Neuronal stem cell (in vitro differentiated cells): ENCODE measurements at regions not wholly inside any gene's neighbourhood (a gene's known extent, or its start where the extent isn't known, plus 50 kb on each side); places are given as distances from the start of the nearest gene placed in this dataset.

Experiments used
- DNase-seq: peaks from one replicate; pipeline ENCODE4 v3.0.0-alpha.2; 2013; ENCODE audit warnings: low spot score
- H2AFZ ChIP-seq: one replicate; pipeline ENCODE4 v1.6.1; 2013; ENCODE audit warnings: mild to moderate bottlenecking, low read length, inconsistent platforms
- H2AK5ac ChIP-seq: 2 replicates; pipeline ENCODE4 v1.6.1; 2013; ENCODE audit warnings: low read depth, mild to moderate bottlenecking, inconsistent platforms, low read length, moderate library complexity, mixed read lengths
- H2BK120ac ChIP-seq: 2 replicates; pipeline ENCODE4 v1.6.1; 2013; ENCODE audit warnings: low read depth, mild to moderate bottlenecking, inconsistent platforms, low read length, moderate library complexity, mixed read lengths
- H2BK12ac ChIP-seq: one replicate; pipeline ENCODE4 v1.6.1; 2013; ENCODE audit warnings: low read length, inconsistent platforms
- H2BK15ac ChIP-seq: 2 replicates; pipeline ENCODE4 v1.6.1; 2013; ENCODE audit warnings: mild to moderate bottlenecking, low read length, inconsistent platforms, mixed read lengths
- H2BK5ac ChIP-seq: one replicate; pipeline ENCODE4 v1.6.1; 2013; ENCODE audit warnings: inconsistent platforms, mild to moderate bottlenecking, low read length, moderate library complexity
- H3K14ac ChIP-seq: one replicate; pipeline ENCODE4 v1.6.1; 2013; ENCODE audit warnings: low read length, inconsistent platforms
- H3K18ac ChIP-seq: 2 replicates; pipeline ENCODE4 v1.6.1; 2013; ENCODE audit warnings: low read length, inconsistent platforms
- H3K23ac ChIP-seq: 2 replicates; pipeline ENCODE4 v1.6.1; 2013; ENCODE audit warnings: low read depth, mild to moderate bottlenecking, mixed read lengths, low read length, inconsistent platforms; ENCODE audit not compliant: poor library complexity
- H3K27ac ChIP-seq: replicated peaks from 3 replicates; pipeline ENCODE4 v1.5.1; 2013; ENCODE audit warnings: low read length, inconsistent platforms
- H3K27me3 ChIP-seq, 3 experiments: 2 replicates each; pipeline ENCODE4 v1.6.1; 2013; ENCODE audit warnings: low read length in 3 of 3, mild to moderate bottlenecking in 2 of 3, inconsistent platforms in 1 of 3, low read depth in 1 of 3, mixed read lengths in 1 of 3, moderate library complexity in 1 of 3; ENCODE audit not compliant: control insufficient read depth in 3 of 3, insufficient read depth in 3 of 3
- H3K36me3 ChIP-seq, 2 donors: replicated peaks in 1 of 2; 2 replicates each; pipeline ENCODE4 v1.6.1; 2013; ENCODE audit warnings: low read length in 2 of 2; ENCODE audit not compliant: control insufficient read depth in 2 of 2, insufficient read depth in 2 of 2
- H3K4ac ChIP-seq: 2 replicates; pipeline ENCODE4 v1.6.1; 2013; ENCODE audit warnings: inconsistent platforms, mild to moderate bottlenecking, low read length, moderate library complexity
- H3K4me1 ChIP-seq, 2 donors: 1 replicate in 1 of 2; 2 replicates in 1 of 2; pipeline ENCODE4 v1.6.1; 2013; ENCODE audit warnings: low read length in 2 of 2, low read depth in 1 of 2; ENCODE audit not compliant: control insufficient read depth in 2 of 2, insufficient read depth in 1 of 2
- H3K4me2 ChIP-seq: one replicate; pipeline ENCODE4 v1.6.1; 2013; ENCODE audit warnings: mild to moderate bottlenecking, low read length, inconsistent platforms; ENCODE audit not compliant: insufficient read depth, poor library complexity, severe bottlenecking
- H3K4me3 ChIP-seq, 2 donors: 2 replicates each; pipeline ENCODE4 v1.5.1; 2013; ENCODE audit warnings: low read length in 2 of 2, mild to moderate bottlenecking in 2 of 2, inconsistent platforms in 1 of 2, moderate library complexity in 1 of 2
- H3K79me1 ChIP-seq: one replicate; pipeline ENCODE4 v1.6.1; 2013; ENCODE audit warnings: low read depth, mild to moderate bottlenecking, inconsistent platforms, low read length, moderate library complexity
- H3K9ac ChIP-seq: one replicate; pipeline ENCODE4 v1.6.1; 2013; ENCODE audit warnings: mild to moderate bottlenecking, low read depth, low read length, inconsistent platforms; ENCODE audit not compliant: poor library complexity
- H3K9me3 ChIP-seq, 2 donors: replicated peaks in 1 of 2; 2 replicates each; pipeline versions ENCODE3 to v1.6.1; 2013; ENCODE audit warnings: low read length in 2 of 2, mild to moderate bottlenecking in 2 of 2, inconsistent platforms in 1 of 2, low read depth in 1 of 2, mixed read lengths in 1 of 2, moderate library complexity in 1 of 2; ENCODE audit not compliant: control insufficient read depth in 2 of 2, insufficient read depth in 1 of 2
- H4K8ac ChIP-seq: one replicate; pipeline ENCODE4 v1.6.1; 2013; ENCODE audit warnings: low read depth, mild to moderate bottlenecking, inconsistent platforms, low read length, moderate library complexity
- H4K91ac ChIP-seq: one replicate; pipeline ENCODE4 v1.6.1; 2013; ENCODE audit warnings: low read length, low read depth, mild to moderate bottlenecking, inconsistent platforms; ENCODE audit not compliant: poor library complexity
- WGBS, 2 donors: extraction: QIAGEN DNeasy Blood & Tissue Kit; methylation state at CpG; one replicate each; pipeline ENCODE4 v1.1.7; 2013; ENCODE audit warnings: missing lambda C conversion rate in 2 of 2, mixed read lengths in 1 of 2; ENCODE audit not compliant: insufficient read length in 2 of 2, insufficient replicate concordance in 1 of 2; ENCODE audit errors: extremely low coverage in 2 of 2; 5-methylcytosine and 5-hydroxymethylcytosine counted together

GRCh38 chr11:127651888-127652221 lies 651.3 kb upstream of the KIRREL3 start:
- DNase-seq, result no peak
- H3K27me3 ChIP-seq, result no peaks in the 10 kb centered on the region
- H2AK5ac ChIP-seq, result no peak overlapping the region
- H2BK15ac ChIP-seq, result no peak overlapping the region
- no peak overlapping the region for H3K9ac ChIP-seq
- H3K18ac ChIP-seq, result no peak overlapping the region
- no peak overlapping the region for H4K8ac ChIP-seq
- no peak overlapping the region for H4K91ac ChIP-seq
- H2BK12ac ChIP-seq, result no peak overlapping the region
- no peak overlapping the region for H3K4ac ChIP-seq
- H3K36me3 ChIP-seq, result no peaks in the 10 kb centered on the region
- H3K4me1 ChIP-seq, result no peaks in the 10 kb centered on the region
- no peaks in the 10 kb centered on the region for H3K9me3 ChIP-seq
- peak overlapping the region; percentile 67 for H2AFZ ChIP-seq
- H3K79me1 ChIP-seq, result no peaks in the 10 kb centered on the region
- no peak overlapping the region for H3K4me3 ChIP-seq
- H3K4me2 ChIP-seq, result no peak overlapping the region
- no CpG with 5 or more reads among the region's 1 CpG for WGBS, 2 donors
- H3K23ac ChIP-seq, result no peak overlapping the region
- H3K14ac ChIP-seq, result no peak overlapping the region
- H2BK5ac ChIP-seq, result no peak overlapping the region
- no peak overlapping the region for H3K27ac ChIP-seq
- H2BK120ac ChIP-seq, result no peak overlapping the region

GRCh38 chr11:127651175-127651887 lies 650.8 kb upstream of the KIRREL3 start:
- Histone ChIP-seq H2BK15ac (no peak overlapping the region), H3K23ac (no peak overlapping the region), H3K18ac (no peak overlapping the region), H3K14ac (no peak overlapping the region), H3K4me1 (no peaks in the 10 kb centered on the region), H2AK5ac (no peak overlapping the region), H2BK12ac (no peak overlapping the region), H2BK5ac (no peak overlapping the region), H4K91ac (no peak overlapping the region), H3K9ac (no peak overlapping the region), H3K4me2 (no peak overlapping the region), H3K27ac (no peak overlapping the region), H3K79me1 (no peaks in the 10 kb centered on the region), H3K27me3 (no peaks in the 10 kb centered on the region), H2BK120ac (no peak overlapping the region), H2AFZ (peak overlapping the region; percentile 43), H4K8ac (no peak overlapping the region), H3K9me3 (no peaks in the 10 kb centered on the region), H3K4ac (no peak overlapping the region), H3K4me3 (no peak overlapping the region), H3K36me3 (no peaks in the 10 kb centered on the region)
- no peak for DNase-seq
- no CpG with 5 or more reads among the region's 5 CpGs for WGBS, 2 donors

- Histone ChIP-seq H3K27ac (no peak overlapping the region), H4K8ac (no peak overlapping the region), H4K91ac (no peak overlapping the region), H3K27me3 (no peaks in the 10 kb centered on the region), H3K18ac (no peak overlapping the region), H2BK120ac (no peak overlapping the region), H3K4me3 (no peak overlapping the region), H3K23ac (no peak overlapping the region), H3K36me3 (no peaks in the 10 kb centered on the region), H2AFZ (no peak overlapping the region), H3K9me3 (no peaks in the 10 kb centered on the region), H2BK5ac (no peak overlapping the region), H3K4me2 (no peak overlapping the region), H2BK15ac (no peak overlapping the region), H3K79me1 (no peaks in the 10 kb centered on the region), H2BK12ac (no peak overlapping the region), H3K14ac (no peak overlapping the region), H3K4ac (no peak overlapping the region), H3K4me1 (no peaks in the 10 kb centered on the region), H3K9ac (no peak overlapping the region), H2AK5ac (no peak overlapping the region)
- DNase-seq, result no peak
- no CpG with 5 or more reads among the region's 1 CpG for WGBS, 2 donors
Observed at GRCh38 chr11:127649958-127650357, 649.4 kb upstream of the KIRREL3 start.

GRCh38 chr11:127649071-127649470 lies 648.5 kb upstream of the KIRREL3 start:
- H4K8ac ChIP-seq, result no peak overlapping the region
- no peak overlapping the region for H3K4me2 ChIP-seq
- H3K79me1 ChIP-seq, result no peaks in the 10 kb centered on the region
- no peaks in the 10 kb centered on the region for H3K27me3 ChIP-seq
- H3K27ac ChIP-seq, result no peak overlapping the region
- no CpG with 5 or more reads among the region's 2 CpGs for WGBS, 2 donors
- no peak overlapping the region for H2BK12ac ChIP-seq
- no peaks in the 10 kb centered on the region for H3K4me1 ChIP-seq
- H3K9ac ChIP-seq, result no peak overlapping the region
- H3K9me3 ChIP-seq, result no peaks in the 10 kb centered on the region
- no peaks in the 10 kb centered on the region for H3K36me3 ChIP-seq
- DNase-seq, result no peak
- H3K14ac ChIP-seq, result no peak overlapping the region
- no peak overlapping the region for H2AK5ac ChIP-seq
- H3K4me3 ChIP-seq, result no peak overlapping the region
- no peak overlapping the region for H3K18ac ChIP-seq
- no peak overlapping the region for H4K91ac ChIP-seq
- no peak overlapping the region for H3K4ac ChIP-seq
- no peak overlapping the region for H2BK15ac ChIP-seq
- H2BK120ac ChIP-seq, result no peak overlapping the region
- no peak overlapping the region for H3K23ac ChIP-seq
- H2BK5ac ChIP-seq, result no peak overlapping the region
- no peak overlapping the region for H2AFZ ChIP-seq
